RPMI8226 (cell line): ENCODE measurements at regions not wholly inside any gene's neighbourhood (a gene's known extent, or its start where the extent isn't known, plus 50 kb on each side); places are given as distances from the start of the nearest gene placed in this dataset.

Source experiments
- DNase-seq: peaks from one replicate; pipeline ENCODE4 v3.0.0-alpha.2; 2015

- DNase-seq: no peak
Measured at GRCh38 chr9:73682789-73683188, 531.1 kb downstream of the ANXA1 start.

- DNase-seq: peak; percentile 4
Measured at GRCh38 chr9:73683862-73684591, 532.4 kb downstream of the ANXA1 start.

GRCh38 chr9:73684601-73685000 is 532.9 kb downstream of the ANXA1 start:
- DNase-seq: no peak

- DNase-seq: no peak
Measured at GRCh38 chr9:73685786-73686185, 534.1 kb downstream of the ANXA1 start.

- no peak for DNase-seq
Measured at GRCh38 chr9:73689051-73689870, 537.6 kb downstream of the ANXA1 start.

- no peak for DNase-seq
Measured at GRCh38 chr9:73701415-73702057, 549.9 kb downstream of the ANXA1 start.

- no peak for DNase-seq
Measured at GRCh38 chr9:73714294-73714693, 562.6 kb downstream of the ANXA1 start.

GRCh38 chr9:73715591-73715990 is 563.9 kb downstream of the ANXA1 start:
- DNase-seq: no peak

- no peak for DNase-seq
Measured at GRCh38 chr9:73719660-73720059, 568.0 kb downstream of the ANXA1 start.

- no peak for DNase-seq
Measured at GRCh38 chr9:73720601-73721000, 568.9 kb downstream of the ANXA1 start.

GRCh38 chr9:73736270-73736669 is 584.6 kb downstream of the ANXA1 start:
- DNase-seq: no peak

- DNase-seq: no peak
Measured at GRCh38 chr9:73738741-73739530, 587.3 kb downstream of the ANXA1 start.

GRCh38 chr9:73741316-73741715 is 589.7 kb downstream of the ANXA1 start:
- DNase-seq: no peak

GRCh38 chr9:73742412-73742811 is 590.7 kb downstream of the ANXA1 start:
- no peak for DNase-seq

GRCh38 chr9:73743826-73744225 is 592.2 kb downstream of the ANXA1 start:
- no peak for DNase-seq

- DNase-seq: no peak
Measured at GRCh38 chr9:73745598-73745997, 593.9 kb downstream of the ANXA1 start.

- DNase-seq: no peak
Measured at GRCh38 chr9:73753171-73753570, 601.5 kb downstream of the ANXA1 start.

GRCh38 chr9:73761905-73762304 is 610.2 kb downstream of the ANXA1 start:
- no peak for DNase-seq

- no peak for DNase-seq
Measured at GRCh38 chr9:73773896-73774295, 622.2 kb downstream of the ANXA1 start.

GRCh38 chr9:73775757-73776156 is 624.1 kb downstream of the ANXA1 start:
- DNase-seq: no peak

GRCh38 chr9:73780916-73781315 is 629.3 kb downstream of the ANXA1 start:
- no peak for DNase-seq

GRCh38 chr9:73782166-73782565 is 630.5 kb downstream of the ANXA1 start:
- DNase-seq: no peak

GRCh38 chr9:73799446-73799845 is 647.8 kb downstream of the ANXA1 start:
- DNase-seq: no peak
